CD14-positive monocyte (primary cell): ENCODE measurements at regions not wholly inside any gene's neighbourhood (a gene's known extent, or its start where the extent isn't known, plus 50 kb on each side); places are given as distances from the start of the nearest gene placed in this dataset.

ENCODE experiments used
- DNase-seq, 3 donors: peaks; one replicate each; pipeline ENCODE4 v3.0.0-alpha.2; 2011 to 2022
- H2AFZ ChIP-seq: 2 replicates; pipeline ENCODE4 v1.6.0; 2012; ENCODE audit warnings: mild to moderate bottlenecking, low read depth, low read length, inconsistent platforms; ENCODE audit not compliant: insufficient read depth, poor library complexity, severe bottlenecking
- H3K27ac ChIP-seq, 2 donors: 1 replicate in 1 of 2; 2 replicates in 1 of 2; pipeline ENCODE4 v1.5.1; 2012 to 2013; ENCODE audit warnings: low read length in 2 of 2, control low read depth in 1 of 2, inconsistent platforms in 1 of 2, low read depth in 1 of 2, mild to moderate bottlenecking in 1 of 2
- H3K27me3 ChIP-seq, 2 donors: one replicate each; pipeline versions ENCODE4 v1.6.0 to v1.6.1; 2011 to 2013; ENCODE audit warnings: low read length in 2 of 2; ENCODE audit not compliant: control insufficient read depth in 2 of 2, insufficient read depth in 2 of 2
- H3K36me3 ChIP-seq, 2 donors: replicated peaks in 1 of 2; 1 replicate in 1 of 2; 2 replicates in 1 of 2; pipeline versions ENCODE4 v1.5.1 to v1.6.1; 2012 to 2013; ENCODE audit warnings: low read length in 2 of 2, control low read depth in 1 of 2, inconsistent platforms in 1 of 2, mild to moderate bottlenecking in 1 of 2; ENCODE audit not compliant: insufficient read depth in 2 of 2, control insufficient read depth in 1 of 2
- H3K4me1 ChIP-seq, 2 donors: 1 replicate in 1 of 2; 2 replicates in 1 of 2; pipeline versions ENCODE4 v1.5.1 to v1.6.1; 2012 to 2013; ENCODE audit warnings: low read length in 2 of 2, control low read depth in 1 of 2, inconsistent platforms in 1 of 2, mild to moderate bottlenecking in 1 of 2, moderate library complexity in 1 of 2; ENCODE audit not compliant: insufficient read depth in 2 of 2, control insufficient read depth in 1 of 2
- H3K4me2 ChIP-seq: replicated peaks from 2 replicates; pipeline ENCODE3; 2012; ENCODE audit warnings: low read length, moderate library complexity, mild to moderate bottlenecking; ENCODE audit not compliant: poor library complexity, severe bottlenecking; ENCODE audit errors: extremely low read depth
- H3K4me3 ChIP-seq, 3 experiments: fragments of 200-600 bp in 1 of 3; sonication (generic) in 1 of 3; replicated peaks in 1 of 3; 1 replicate in 2 of 3; 2 replicates in 1 of 3; pipeline ENCODE4 v1.5.1; 2011 to 2013; ENCODE audit warnings: low read length in 3 of 3, mild to moderate bottlenecking in 3 of 3, control low read depth in 2 of 3, low read depth in 2 of 3, inconsistent platforms in 1 of 3, moderate library complexity in 1 of 3
- H3K79me2 ChIP-seq: 2 replicates; pipeline ENCODE4 v1.6.0; 2012; ENCODE audit warnings: mild to moderate bottlenecking, control low read depth, inconsistent platforms, low read length, moderate library complexity; ENCODE audit not compliant: insufficient read depth
- H3K9ac ChIP-seq: 2 replicates; pipeline ENCODE4 v1.6.0; 2017; ENCODE audit warnings: low read length, mild to moderate bottlenecking; ENCODE audit not compliant: insufficient read depth, poor library complexity, severe bottlenecking
- H3K9me3 ChIP-seq, 2 donors: replicated peaks in 1 of 2; 1 replicate in 1 of 2; 2 replicates in 1 of 2; pipeline versions ENCODE4 v1.5.1 to v1.6.1; 2012 to 2013; ENCODE audit warnings: low read length in 2 of 2, control low read depth in 1 of 2; ENCODE audit not compliant: control insufficient read depth in 1 of 2, insufficient read depth in 1 of 2
- H4K20me1 ChIP-seq: 2 replicates; pipeline ENCODE4 v1.6.0; 2012; ENCODE audit warnings: mild to moderate bottlenecking, low read length, control low read depth, moderate library complexity; ENCODE audit not compliant: insufficient read depth
- H3K27ac Mint-ChIP-seq, 7 donors: one replicate each; pipeline ENCODE4 v1.8.0; 2020; ENCODE audit warnings: mild to moderate bottlenecking in 7 of 7, mixed read lengths in 7 of 7, moderate library complexity in 6 of 7, inconsistent platforms in 2 of 7
- H3K27me3 Mint-ChIP-seq, 3 donors: one replicate each; pipeline ENCODE4 v1.8.0; 2021 to 2022; ENCODE audit warnings: low read depth in 3 of 3, mild to moderate bottlenecking in 3 of 3, mixed read lengths in 3 of 3, moderate library complexity in 3 of 3, inconsistent platforms in 1 of 3
- H3K36me3 Mint-ChIP-seq, 2 donors: one replicate each; pipeline ENCODE4 v1.8.0; 2020; ENCODE audit warnings: mixed read lengths in 2 of 2, inconsistent platforms in 1 of 2, mild to moderate bottlenecking in 1 of 2
- H3K4me1 Mint-ChIP-seq: one replicate; pipeline ENCODE4 v1.8.0; 2020; ENCODE audit warnings: mild to moderate bottlenecking, mixed read lengths
- H3K4me3 Mint-ChIP-seq, 2 donors: one replicate each; pipeline ENCODE4 v1.8.0; 2020; ENCODE audit warnings: mild to moderate bottlenecking in 2 of 2, mixed read lengths in 2 of 2, moderate library complexity in 1 of 2
- H3K9me3 Mint-ChIP-seq, 7 donors: one replicate each; pipeline ENCODE4 v1.8.0; 2020 to 2022; ENCODE audit warnings: mixed read lengths in 7 of 7, mild to moderate bottlenecking in 6 of 7, moderate library complexity in 6 of 7, inconsistent platforms in 2 of 7
- WGBS: methylation state at CpG from one replicate; pipeline ENCODE4 v1.1.5; 2013; ENCODE audit warnings: missing lambda C conversion rate; ENCODE audit not compliant: insufficient coverage; 5-methylcytosine and 5-hydroxymethylcytosine counted together
- intact Hi-C, 2 donors: fragments of 100-400 bp; cut with micrococcal nuclease; formaldehyde crosslinking; loops; one replicate each; pipeline versions ENCODE4 v1.15.0 to v1.15.1; 2023
- TF ChIP-seq, protein P1 (sequence below): fragments of 200-600 bp; IDR thresholded peaks from one replicate; pipeline ENCODE4 v1.8.0; 2022; ENCODE audit warnings: antibody characterized with exemption, mild to moderate bottlenecking

DNA sequence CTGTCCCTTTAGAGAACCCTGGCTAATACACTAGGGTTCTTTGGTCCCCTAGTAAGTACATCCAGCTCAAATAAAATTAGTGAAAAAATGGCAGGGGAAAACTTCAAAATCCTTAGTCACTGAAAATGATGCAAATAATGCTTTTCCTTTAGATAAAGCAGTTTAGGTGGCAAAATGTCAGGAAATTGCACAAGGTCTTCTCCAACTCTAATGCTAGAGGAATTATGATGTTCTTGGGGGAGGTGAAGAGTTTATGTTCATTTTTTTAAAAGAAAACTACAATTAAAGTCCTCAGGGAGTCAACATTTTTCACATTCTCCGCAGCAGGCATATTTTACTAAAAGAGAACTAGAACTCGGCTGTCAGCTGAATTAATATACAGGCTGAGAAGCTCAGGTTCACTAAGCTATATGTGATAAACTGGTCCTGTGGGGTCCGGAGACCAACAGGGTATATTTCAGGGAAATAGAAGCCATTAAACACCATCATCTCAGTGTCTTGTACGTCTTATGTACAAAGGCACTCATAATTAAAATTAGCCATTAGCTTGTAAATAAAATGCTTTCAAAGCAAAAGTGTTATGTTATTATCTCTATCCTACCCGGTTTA is 1164.7 kb upstream of the AUTS2 start:
- TF ChIP-seq, protein P1, sequence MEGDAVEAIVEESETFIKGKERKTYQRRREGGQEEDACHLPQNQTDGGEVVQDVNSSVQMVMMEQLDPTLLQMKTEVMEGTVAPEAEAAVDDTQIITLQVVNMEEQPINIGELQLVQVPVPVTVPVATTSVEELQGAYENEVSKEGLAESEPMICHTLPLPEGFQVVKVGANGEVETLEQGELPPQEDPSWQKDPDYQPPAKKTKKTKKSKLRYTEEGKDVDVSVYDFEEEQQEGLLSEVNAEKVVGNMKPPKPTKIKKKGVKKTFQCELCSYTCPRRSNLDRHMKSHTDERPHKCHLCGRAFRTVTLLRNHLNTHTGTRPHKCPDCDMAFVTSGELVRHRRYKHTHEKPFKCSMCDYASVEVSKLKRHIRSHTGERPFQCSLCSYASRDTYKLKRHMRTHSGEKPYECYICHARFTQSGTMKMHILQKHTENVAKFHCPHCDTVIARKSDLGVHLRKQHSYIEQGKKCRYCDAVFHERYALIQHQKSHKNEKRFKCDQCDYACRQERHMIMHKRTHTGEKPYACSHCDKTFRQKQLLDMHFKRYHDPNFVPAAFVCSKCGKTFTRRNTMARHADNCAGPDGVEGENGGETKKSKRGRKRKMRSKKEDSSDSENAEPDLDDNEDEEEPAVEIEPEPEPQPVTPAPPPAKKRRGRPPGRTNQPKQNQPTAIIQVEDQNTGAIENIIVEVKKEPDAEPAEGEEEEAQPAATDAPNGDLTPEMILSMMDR, result no peak
- DNase-seq, result no peak
- no peak overlapping the region for H3K9ac ChIP-seq
- no peaks in the 10 kb centered on the region for H3K4me1 ChIP-seq
- WGBS, result no CpG with 5 or more reads among the region's 5 CpGs
- no peak overlapping the region for H3K27ac ChIP-seq
- peaks cover 8 to 35% (median 34%) of the 10 kb centered on the region in 7 donors for H3K9me3 Mint-ChIP-seq
- H3K9me3 ChIP-seq, result peaks cover 43 to 55% of the 10 kb centered on the region in 2 donors
- no peak overlapping the region for H3K27ac Mint-ChIP-seq
- H4K20me1 ChIP-seq, result no peaks in the 10 kb centered on the region
- no peak overlapping the region for H3K4me3 Mint-ChIP-seq
- no peak overlapping the region for H2AFZ ChIP-seq
- H3K27me3 ChIP-seq, result no peaks in the 10 kb centered on the region
- no peaks in the 10 kb centered on the region for H3K36me3 Mint-ChIP-seq
- H3K4me2 ChIP-seq, result no peak overlapping the region
- peaks cover 0 to 2% (median 0%) of the 10 kb centered on the region in 3 donors for H3K27me3 Mint-ChIP-seq
- H3K79me2 ChIP-seq, result no peaks in the 10 kb centered on the region
- no peaks in the 10 kb centered on the region for H3K36me3 ChIP-seq
- intact Hi-C loops, result loop anchor here in 1 of 2 donors (10.0 kb wide), 1 partner anchor 59 kb away; no protein-coding TSS in a partner anchor
- no peak overlapping the region for H3K4me3 ChIP-seq
- H3K4me1 Mint-ChIP-seq, result no peaks in the 10 kb centered on the region

DNA sequence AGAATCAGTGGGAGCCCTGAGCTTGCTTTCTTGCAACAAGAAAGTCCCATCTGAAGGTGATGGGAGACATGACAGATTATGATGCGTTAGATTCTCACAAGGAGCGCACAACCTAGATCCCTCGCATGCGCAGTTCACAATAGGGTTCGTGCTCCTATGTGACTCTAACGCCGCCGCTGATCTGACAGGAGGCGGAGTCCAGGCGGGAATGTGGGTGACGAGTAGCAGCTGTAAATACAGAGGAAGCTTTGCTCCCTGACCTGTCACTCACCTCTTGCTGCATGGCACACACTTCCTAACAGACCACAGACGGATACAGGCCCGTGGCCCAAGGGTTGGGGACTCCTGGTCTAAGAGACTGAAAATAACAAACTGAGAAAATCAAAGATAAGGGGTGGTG is 1163.4 kb upstream of the AUTS2 start:
- no peak for DNase-seq
- no peaks in the 10 kb centered on the region for H3K36me3 Mint-ChIP-seq
- peaks cover 8 to 39% (median 24%) of the 10 kb centered on the region in 7 donors for H3K9me3 Mint-ChIP-seq
- H3K27ac Mint-ChIP-seq, result peak overlapping the region in 1 of 7 donors; percentile 69
- no peaks in the 10 kb centered on the region for H3K4me1 Mint-ChIP-seq
- TF ChIP-seq, protein P1, result no peak
- H3K4me3 ChIP-seq, result no peak overlapping the region
- H3K27me3 Mint-ChIP-seq, result no peaks in the 10 kb centered on the region
- no peak overlapping the region for H3K4me3 Mint-ChIP-seq
- no peak overlapping the region for H3K4me2 ChIP-seq
- no peaks in the 10 kb centered on the region for H3K4me1 ChIP-seq
- H3K27me3 ChIP-seq, result no peaks in the 10 kb centered on the region
- H3K9ac ChIP-seq, result no peak overlapping the region
- no peaks in the 10 kb centered on the region for H3K36me3 ChIP-seq
- H3K9me3 ChIP-seq, result peaks cover 32 to 50% of the 10 kb centered on the region in 2 donors
- no peaks in the 10 kb centered on the region for H3K79me2 ChIP-seq
- H2AFZ ChIP-seq, result no peak overlapping the region
- intact Hi-C loops, result loop anchor here in 1 of 2 donors (10.0 kb wide), 1 partner anchor 60 kb away; no protein-coding TSS in a partner anchor
- WGBS, result 58% methylated on average over 5 of the region's 13 CpGs
- no peaks in the 10 kb centered on the region for H4K20me1 ChIP-seq
- no peak overlapping the region for H3K27ac ChIP-seq
